ENCODE measurements at regions not wholly inside any gene's neighbourhood (a gene's known extent, or its start where the extent isn't known, plus 50 kb on each side); places are given as distances from the start of the nearest gene placed in this dataset.

DNA sequence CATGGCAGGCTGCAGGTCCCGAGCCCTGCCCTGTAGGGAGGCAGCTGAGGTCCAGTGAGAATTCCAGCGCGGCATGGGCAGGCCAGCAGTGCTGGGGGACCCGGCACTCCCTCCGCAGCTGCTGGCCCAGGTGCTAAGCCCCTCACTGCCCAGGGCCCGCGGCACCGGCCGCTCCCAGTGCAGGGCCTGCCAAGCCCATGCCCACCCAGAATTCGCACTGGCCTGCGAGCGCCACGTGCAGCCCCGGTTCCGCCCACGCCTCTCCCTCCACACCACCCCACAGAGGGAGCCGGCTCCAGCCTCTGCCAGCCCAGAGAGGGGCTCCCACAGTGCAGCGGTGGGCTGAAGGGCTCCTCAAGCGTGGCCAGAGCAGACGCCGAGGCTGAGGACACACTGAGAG, 158.5 kb upstream of the ACVR2A start:
- TF ChIP-seq, protein P1, sequence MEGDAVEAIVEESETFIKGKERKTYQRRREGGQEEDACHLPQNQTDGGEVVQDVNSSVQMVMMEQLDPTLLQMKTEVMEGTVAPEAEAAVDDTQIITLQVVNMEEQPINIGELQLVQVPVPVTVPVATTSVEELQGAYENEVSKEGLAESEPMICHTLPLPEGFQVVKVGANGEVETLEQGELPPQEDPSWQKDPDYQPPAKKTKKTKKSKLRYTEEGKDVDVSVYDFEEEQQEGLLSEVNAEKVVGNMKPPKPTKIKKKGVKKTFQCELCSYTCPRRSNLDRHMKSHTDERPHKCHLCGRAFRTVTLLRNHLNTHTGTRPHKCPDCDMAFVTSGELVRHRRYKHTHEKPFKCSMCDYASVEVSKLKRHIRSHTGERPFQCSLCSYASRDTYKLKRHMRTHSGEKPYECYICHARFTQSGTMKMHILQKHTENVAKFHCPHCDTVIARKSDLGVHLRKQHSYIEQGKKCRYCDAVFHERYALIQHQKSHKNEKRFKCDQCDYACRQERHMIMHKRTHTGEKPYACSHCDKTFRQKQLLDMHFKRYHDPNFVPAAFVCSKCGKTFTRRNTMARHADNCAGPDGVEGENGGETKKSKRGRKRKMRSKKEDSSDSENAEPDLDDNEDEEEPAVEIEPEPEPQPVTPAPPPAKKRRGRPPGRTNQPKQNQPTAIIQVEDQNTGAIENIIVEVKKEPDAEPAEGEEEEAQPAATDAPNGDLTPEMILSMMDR (IDR thresholded peaks at IDR 0.05): no peak
- CTCF ChIA-PET: no interaction called here
- intact Hi-C loops (cut with DNase I, micrococcal nuclease): no loop called here

DNA sequence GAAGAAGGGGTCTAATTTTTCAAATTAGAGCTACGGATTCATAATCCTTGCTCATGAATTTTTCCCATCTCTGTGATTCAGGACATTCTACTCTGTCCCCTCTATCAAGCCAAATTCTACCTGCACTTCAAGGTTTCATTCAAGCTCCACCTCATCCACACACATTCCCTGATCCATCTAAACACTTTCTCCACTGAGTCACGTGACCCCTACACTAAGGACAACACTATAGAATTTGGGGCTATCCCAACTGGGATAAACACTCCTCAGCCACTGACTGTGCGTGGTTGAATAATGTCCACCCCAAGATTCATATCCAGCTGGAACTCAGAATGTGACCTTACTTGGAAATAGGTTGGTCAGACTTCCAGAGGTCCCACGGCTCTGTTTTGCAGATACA, 159.9 kb upstream of the ACVR2A start:
- DNase-seq (no peak), ATAC-seq (ENCODE audit: poor library complexity) (no peak)
- intact Hi-C loops (cut with DNase I, micrococcal nuclease): no loop called here
- H3K4me1 Mint-ChIP-seq (ENCODE audit: low read depth): no peaks in the 10 kb centered on the region
- no peaks in the 10 kb centered on the region for H3K36me3 Mint-ChIP-seq (ENCODE audit: low read depth)
- no peaks in the 10 kb centered on the region for H3K36me3 ChIP-seq (ENCODE audit: insufficient read depth, low read length)
- no peaks in the 10 kb centered on the region for H3K27me3 ChIP-seq (ENCODE audit: control insufficient read depth in 1 of 2, insufficient read depth in 2 of 2, low read length in 2 of 2)
- no peak overlapping the region for H3K4me3 Mint-ChIP-seq
- H3K4me3 ChIP-seq (ENCODE audit: low read length): no peak overlapping the region
- H3K4me1 ChIP-seq (ENCODE audit: insufficient read depth, low read length): no peaks in the 10 kb centered on the region
- H3K9me3 Mint-ChIP-seq: no peaks in the 10 kb centered on the region
- H3K27me3 Mint-ChIP-seq: no peaks in the 10 kb centered on the region
- CTCF ChIA-PET: no interaction called here
- TF ChIP-seq, protein P1 (IDR thresholded peaks at IDR 0.05): no peak
- POLR2A ChIA-PET: interaction anchor here (0.9 kb wide), 1 partner anchor 19 kb away, joined by 3 read pairs; no protein-coding TSS in a partner anchor
- peaks cover 0 to 5% of the 10 kb centered on the region in 2 experiments for H3K9me3 ChIP-seq (ENCODE audit: control insufficient read depth in 1 of 2, insufficient read depth in 1 of 2, low read length in 2 of 2)
- no peak overlapping the region for H3K27ac Mint-ChIP-seq
- no peak overlapping the region for H3K27ac ChIP-seq (ENCODE audit: low read depth in 1 of 2, low read length in 2 of 2)

More for the DNA sequence above, 158.5 kb upstream of the ACVR2A start:
- DNase-seq (no peak), ATAC-seq (ENCODE audit: poor library complexity) (no peak)
- Histone ChIP-seq H3K4me3 (ENCODE audit: low read length) (no peak overlapping the region), H3K36me3 (ENCODE audit: insufficient read depth, low read length) (no peaks in the 10 kb centered on the region), H3K27me3 (ENCODE audit: control insufficient read depth in 1 of 2, insufficient read depth in 2 of 2, low read length in 2 of 2) (no peaks in the 10 kb centered on the region), H3K4me1 (ENCODE audit: insufficient read depth, low read length) (no peaks in the 10 kb centered on the region), H3K9me3 (ENCODE audit: control insufficient read depth in 1 of 2, insufficient read depth in 1 of 2, low read length in 2 of 2) (peaks cover 0 to 5% of the 10 kb centered on the region in 2 experiments), H3K27ac (ENCODE audit: low read depth in 1 of 2, low read length in 2 of 2) (no peak overlapping the region)
- no peaks in the 10 kb centered on the region for H3K4me1 Mint-ChIP-seq (ENCODE audit: low read depth)
- no peaks in the 10 kb centered on the region for H3K27me3 Mint-ChIP-seq
- no peaks in the 10 kb centered on the region for H3K36me3 Mint-ChIP-seq (ENCODE audit: low read depth)
- no peaks in the 10 kb centered on the region for H3K9me3 Mint-ChIP-seq
- no peak overlapping the region for H3K27ac Mint-ChIP-seq
- no peak overlapping the region for H3K4me3 Mint-ChIP-seq
- POLR2A ChIA-PET: no interaction called here

DNA sequence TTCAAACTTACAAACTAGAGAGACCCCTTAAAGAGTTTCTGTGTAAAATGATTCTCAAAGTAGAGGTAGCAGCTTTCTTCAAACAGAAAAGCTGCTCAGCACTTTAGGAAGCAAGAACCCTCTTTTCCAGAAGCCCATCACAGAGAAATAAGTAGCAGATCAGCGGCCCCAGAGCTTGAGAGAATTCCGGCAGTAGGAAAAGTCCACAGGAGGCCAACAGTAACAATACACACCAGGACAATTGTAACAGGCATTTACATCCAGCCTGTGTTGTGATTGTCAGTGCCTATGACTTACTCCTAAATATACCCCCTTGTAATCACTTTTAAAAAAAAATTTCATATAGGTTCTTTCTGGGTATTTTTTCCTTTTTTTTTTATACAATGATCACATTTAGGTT, 161.4 kb upstream of the ACVR2A start:
- no peaks in the 10 kb centered on the region for H3K4me1 ChIP-seq (ENCODE audit: insufficient read depth, low read length)
- intact Hi-C loops (cut with DNase I, micrococcal nuclease): no loop called here
- H3K27me3 ChIP-seq (ENCODE audit: control insufficient read depth in 1 of 2, insufficient read depth in 2 of 2, low read length in 2 of 2): no peaks in the 10 kb centered on the region
- H3K9me3 Mint-ChIP-seq: no peaks in the 10 kb centered on the region
- H3K9me3 ChIP-seq (ENCODE audit: control insufficient read depth in 1 of 2, insufficient read depth in 1 of 2, low read length in 2 of 2): peaks cover 0 to 5% of the 10 kb centered on the region in 2 experiments
- H3K27me3 Mint-ChIP-seq: no peaks in the 10 kb centered on the region
- no peak for ATAC-seq (ENCODE audit: poor library complexity)
- H3K4me3 Mint-ChIP-seq: no peak overlapping the region
- no peaks in the 10 kb centered on the region for H3K36me3 Mint-ChIP-seq (ENCODE audit: low read depth)
- H3K36me3 ChIP-seq (ENCODE audit: insufficient read depth, low read length): no peaks in the 10 kb centered on the region
- ChIA-PET CTCF (no interaction called here), POLR2A (no interaction called here)
- H3K27ac Mint-ChIP-seq: no peak overlapping the region
- H3K27ac ChIP-seq (ENCODE audit: low read depth in 1 of 2, low read length in 2 of 2): no peak overlapping the region
- H3K4me3 ChIP-seq (ENCODE audit: low read length): no peak overlapping the region
- TF ChIP-seq, protein P1 (IDR thresholded peaks at IDR 0.05): no peak
- H3K4me1 Mint-ChIP-seq (ENCODE audit: low read depth): no peaks in the 10 kb centered on the region
- DNase-seq: no peak
